ENCODE measurements at regions not wholly inside any gene's neighbourhood (a gene's known extent, or its start where the extent isn't known, plus 50 kb on each side); places are given as distances from the start of the nearest gene placed in this dataset.

DNA sequence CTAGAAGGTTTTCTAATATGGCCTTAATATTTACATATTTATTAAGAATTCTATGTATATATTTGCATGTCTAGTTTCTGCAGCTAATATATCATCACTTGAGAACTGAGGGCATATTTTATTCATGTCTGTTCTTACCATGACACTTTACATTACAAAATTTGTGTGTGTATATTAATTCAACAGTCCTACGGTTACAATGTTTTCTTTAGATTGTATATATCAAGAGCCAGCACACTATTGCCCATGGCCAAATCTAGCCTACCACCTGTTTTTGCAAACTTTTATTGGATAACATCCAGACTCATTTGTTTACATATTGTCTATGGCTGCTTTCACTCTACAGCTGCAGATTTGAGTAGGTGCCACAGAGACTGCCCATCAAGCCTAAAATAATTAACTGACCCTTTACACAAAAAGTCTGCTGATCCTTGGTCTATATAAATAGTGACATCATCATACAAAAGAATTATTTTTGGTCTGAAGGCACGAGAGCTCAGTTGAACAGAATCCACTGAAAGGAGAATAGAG is 577.4 kb upstream of the PBX1 start:
- TF ChIP-seq, protein P1, sequence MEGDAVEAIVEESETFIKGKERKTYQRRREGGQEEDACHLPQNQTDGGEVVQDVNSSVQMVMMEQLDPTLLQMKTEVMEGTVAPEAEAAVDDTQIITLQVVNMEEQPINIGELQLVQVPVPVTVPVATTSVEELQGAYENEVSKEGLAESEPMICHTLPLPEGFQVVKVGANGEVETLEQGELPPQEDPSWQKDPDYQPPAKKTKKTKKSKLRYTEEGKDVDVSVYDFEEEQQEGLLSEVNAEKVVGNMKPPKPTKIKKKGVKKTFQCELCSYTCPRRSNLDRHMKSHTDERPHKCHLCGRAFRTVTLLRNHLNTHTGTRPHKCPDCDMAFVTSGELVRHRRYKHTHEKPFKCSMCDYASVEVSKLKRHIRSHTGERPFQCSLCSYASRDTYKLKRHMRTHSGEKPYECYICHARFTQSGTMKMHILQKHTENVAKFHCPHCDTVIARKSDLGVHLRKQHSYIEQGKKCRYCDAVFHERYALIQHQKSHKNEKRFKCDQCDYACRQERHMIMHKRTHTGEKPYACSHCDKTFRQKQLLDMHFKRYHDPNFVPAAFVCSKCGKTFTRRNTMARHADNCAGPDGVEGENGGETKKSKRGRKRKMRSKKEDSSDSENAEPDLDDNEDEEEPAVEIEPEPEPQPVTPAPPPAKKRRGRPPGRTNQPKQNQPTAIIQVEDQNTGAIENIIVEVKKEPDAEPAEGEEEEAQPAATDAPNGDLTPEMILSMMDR (IDR thresholded peaks at IDR 0.05; ENCODE audit: low read depth, low read length), result no peak
- no peak for TF ChIP-seq EZH2phosphoT487 (IDR thresholded peaks at IDR 0.05; ENCODE audit: low read depth)
